ENCODE measurements at regions not wholly inside any gene's neighbourhood (a gene's known extent, or its start where the extent isn't known, plus 50 kb on each side); places are given as distances from the start of the nearest gene placed in this dataset.

- H3K27ac ChIP-seq: no peak overlapping the region
- TF ChIP-seq POLR2A (IDR thresholded peaks at IDR 0.05): no peak
- TF ChIP-seq CTCF (IDR thresholded peaks at IDR 0.05): no peak
- TF ChIP-seq POLR2AphosphoS5 (IDR thresholded peaks at IDR 0.05): no peak
- TF ChIP-seq EP300 (IDR thresholded peaks at IDR 0.05): no peak
- no peaks in the 10 kb centered on the region for H3K36me3 ChIP-seq
- no peaks in the 10 kb centered on the region for H3K4me1 ChIP-seq
- H3K27me3 ChIP-seq: no peaks in the 10 kb centered on the region
- WGBS, 2 donors: 40 to 44% methylated on average over 1 of the region's 1 CpG
- no peaks in the 10 kb centered on the region for H3K9me3 ChIP-seq
- no peak for ATAC-seq (ENCODE audit: low FRiP score in 2 of 2)
- DNase-seq: no peak
- H3K4me3 ChIP-seq: no peak overlapping the region
Measured at GRCh38 chr5:123800640-123801039, 288.7 kb downstream of the CSNK1G3 start.

- no peaks in the 10 kb centered on the region for H3K9me3 ChIP-seq
- DNase-seq (no peak), ATAC-seq (ENCODE audit: low FRiP score in 2 of 2) (no peak)
- H3K27me3 ChIP-seq: no peaks in the 10 kb centered on the region
- WGBS, 2 donors: 83 to 90% methylated on average over 3 of the region's 3 CpGs
- H3K36me3 ChIP-seq: no peaks in the 10 kb centered on the region
- H3K4me3 ChIP-seq: no peak overlapping the region
- H3K27ac ChIP-seq: no peak overlapping the region
- H3K4me1 ChIP-seq: no peaks in the 10 kb centered on the region
- no peak for TF ChIP-seq EP300 (IDR thresholded peaks at IDR 0.05)
- no peak for TF ChIP-seq POLR2AphosphoS5 (IDR thresholded peaks at IDR 0.05)
- TF ChIP-seq POLR2A (IDR thresholded peaks at IDR 0.05): no peak
- TF ChIP-seq CTCF (IDR thresholded peaks at IDR 0.05): no peak
Measured at GRCh38 chr5:123795688-123796087, 283.7 kb downstream of the CSNK1G3 start.

GRCh38 chr5:123790226-123790625 is 278.2 kb downstream of the CSNK1G3 start:
- H3K36me3 ChIP-seq: no peaks in the 10 kb centered on the region
- H3K4me3 ChIP-seq: no peak overlapping the region
- H3K27ac ChIP-seq: no peak overlapping the region
- no peak for ATAC-seq (ENCODE audit: low FRiP score in 2 of 2)
- no peak for DNase-seq
- 73 to 77% methylated on average over 2 of the region's 2 CpGs for WGBS, 2 donors
- H3K9me3 ChIP-seq: peaks cover 0 to 18% (median 8%) of the 10 kb centered on the region in 4 donors
- no peaks in the 10 kb centered on the region for H3K27me3 ChIP-seq
- TF ChIP-seq CTCF (IDR thresholded peaks at IDR 0.05) (no peak), POLR2AphosphoS5 (IDR thresholded peaks at IDR 0.05) (no peak), EP300 (IDR thresholded peaks at IDR 0.05) (no peak), POLR2A (IDR thresholded peaks at IDR 0.05) (no peak)
- no peaks in the 10 kb centered on the region for H3K4me1 ChIP-seq

GRCh38 chr5:123787635-123788034 is 275.7 kb downstream of the CSNK1G3 start:
- Histone ChIP-seq H3K4me3 (no peak overlapping the region), H3K9me3 (peaks cover 0 to 18% (median 8%) of the 10 kb centered on the region in 4 donors), H3K27me3 (no peaks in the 10 kb centered on the region), H3K27ac (no peak overlapping the region), H3K4me1 (no peaks in the 10 kb centered on the region), H3K36me3 (no peaks in the 10 kb centered on the region)
- ATAC-seq (ENCODE audit: low FRiP score in 2 of 2) (no peak), DNase-seq (no peak)
- TF ChIP-seq POLR2AphosphoS5 (IDR thresholded peaks at IDR 0.05): no peak
- no peak for TF ChIP-seq EP300 (IDR thresholded peaks at IDR 0.05)
- no peak for TF ChIP-seq POLR2A (IDR thresholded peaks at IDR 0.05)
- TF ChIP-seq CTCF (IDR thresholded peaks at IDR 0.05): no peak

GRCh38 chr5:123787136-123787535 is 275.2 kb downstream of the CSNK1G3 start:
- H3K27ac ChIP-seq: no peak overlapping the region
- ATAC-seq (ENCODE audit: low FRiP score in 2 of 2) (no peak), DNase-seq (no peak)
- 94 to 97% methylated on average over 1 of the region's 1 CpG for WGBS, 2 donors
- TF ChIP-seq EP300 (IDR thresholded peaks at IDR 0.05) (no peak), POLR2A (IDR thresholded peaks at IDR 0.05) (no peak), POLR2AphosphoS5 (IDR thresholded peaks at IDR 0.05) (no peak), CTCF (IDR thresholded peaks at IDR 0.05) (no peak)
- no peaks in the 10 kb centered on the region for H3K36me3 ChIP-seq
- H3K4me3 ChIP-seq: no peak overlapping the region
- H3K9me3 ChIP-seq: peaks cover 0 to 18% (median 8%) of the 10 kb centered on the region in 4 donors
- no peaks in the 10 kb centered on the region for H3K27me3 ChIP-seq
- no peaks in the 10 kb centered on the region for H3K4me1 ChIP-seq
